Liver (tissue), 8 donors: ENCODE measurements at regions not wholly inside any gene's neighbourhood (a gene's known extent, or its start where the extent isn't known, plus 50 kb on each side); places are given as distances from the start of the nearest gene placed in this dataset.

Source experiments
- DNase-seq: peaks from one replicate; pipeline ENCODE4 v3.0.0-alpha.2; 2017; ENCODE audit warnings: low spot score
- H3K27ac ChIP-seq, 2 donors: one replicate each; pipeline ENCODE4 v1.7.0; 2013; ENCODE audit warnings: inconsistent platforms in 2 of 2, low read length in 2 of 2, control low read depth in 1 of 2, low read depth in 1 of 2, mild to moderate bottlenecking in 1 of 2
- H3K27me3 ChIP-seq, 4 donors: one replicate each; pipeline versions ENCODE4 v1.6.1 to v1.7.0; 2013; ENCODE audit warnings: low read length in 3 of 4, inconsistent platforms in 1 of 4, mild to moderate bottlenecking in 1 of 4, moderate library complexity in 1 of 4; ENCODE audit not compliant: control insufficient read depth in 4 of 4, insufficient read depth in 4 of 4
- H3K36me3 ChIP-seq, 4 donors: one replicate each; pipeline versions ENCODE4 v1.6.1 to v1.7.0; 2013; ENCODE audit warnings: low read length in 3 of 4, mild to moderate bottlenecking in 3 of 4, low read depth in 1 of 4, moderate library complexity in 1 of 4; ENCODE audit not compliant: control insufficient read depth in 4 of 4, insufficient read depth in 3 of 4
- H3K4me1 ChIP-seq, 4 donors: one replicate each; pipeline versions ENCODE4 v1.6.1 to v1.7.0; 2013; ENCODE audit warnings: low read length in 3 of 4, mild to moderate bottlenecking in 3 of 4, moderate library complexity in 1 of 4; ENCODE audit not compliant: control insufficient read depth in 4 of 4, insufficient read depth in 4 of 4
- H3K4me3 ChIP-seq, 3 donors: one replicate each; pipeline versions ENCODE4 v1.6.1 to v1.7.0; 2013; ENCODE audit warnings: low read length in 3 of 3, control low read depth in 1 of 3, low read depth in 1 of 3, mild to moderate bottlenecking in 1 of 3
- H3K9ac ChIP-seq, 2 donors: one replicate each; pipeline ENCODE4 v1.7.0; 2013; ENCODE audit warnings: low read length in 2 of 2, mild to moderate bottlenecking in 2 of 2, moderate library complexity in 2 of 2, control low read depth in 1 of 2, low read depth in 1 of 2
- H3K9me3 ChIP-seq, 4 donors: one replicate each; pipeline versions ENCODE4 v1.6.1 to v1.7.0; 2013; ENCODE audit warnings: low read length in 3 of 4; ENCODE audit not compliant: control insufficient read depth in 4 of 4
- EGR1 ChIP-seq, 2 donors: IDR thresholded peaks; 2 replicates each; pipeline ENCODE4 v1.6.1; 2016 to 2018; ENCODE audit warnings: antibody characterized with exemption in 2 of 2, low read depth in 2 of 2
- FOXA1 ChIP-seq: IDR thresholded peaks from 2 replicates; pipeline ENCODE4 v1.6.1; 2016; ENCODE audit warnings: antibody characterized with exemption
- FOXA2 ChIP-seq: IDR thresholded peaks from 2 replicates; pipeline ENCODE4 v1.6.1; 2016; ENCODE audit warnings: antibody characterized with exemption
- GABPA ChIP-seq, 2 donors: IDR thresholded peaks in 1 of 2; conservative IDR thresholded peaks in 1 of 2; 2 replicates each; pipeline ENCODE4 v1.6.1; 2016; ENCODE audit warnings: antibody characterized with exemption in 2 of 2, mild to moderate bottlenecking in 1 of 2, moderate library complexity in 1 of 2
- HNF4A ChIP-seq, 2 donors: conservative IDR thresholded peaks; 2 replicates each; pipeline ENCODE4 v1.6.1; 2016; ENCODE audit warnings: antibody characterized with exemption in 2 of 2, mild to moderate bottlenecking in 2 of 2
- HNF4G ChIP-seq: IDR thresholded peaks from 2 replicates; pipeline ENCODE4 v1.6.1; 2016; ENCODE audit warnings: antibody characterized with exemption
- JUND ChIP-seq, 2 donors: IDR thresholded peaks; 2 replicates each; pipeline ENCODE4 v1.6.1; 2016; ENCODE audit warnings: antibody characterized with exemption in 2 of 2
- RAD21 ChIP-seq, 2 donors: IDR thresholded peaks; 2 replicates each; pipeline ENCODE4 v1.6.1; 2016; ENCODE audit warnings: antibody characterized with exemption in 2 of 2, mild to moderate bottlenecking in 2 of 2
- RXRA ChIP-seq, 2 donors: IDR thresholded peaks; 2 replicates each; pipeline ENCODE4 v1.6.1; 2017 to 2018; ENCODE audit warnings: antibody characterized with exemption in 2 of 2, mild to moderate bottlenecking in 1 of 2
- TAF1 ChIP-seq: conservative IDR thresholded peaks from 2 replicates; pipeline ENCODE4 v1.6.1; 2016; ENCODE audit warnings: antibody characterized with exemption, mild to moderate bottlenecking
- YY1 ChIP-seq: IDR thresholded peaks from 2 replicates; pipeline ENCODE4 v1.6.1; 2016; ENCODE audit warnings: antibody characterized with exemption, mild to moderate bottlenecking
- WGBS: extraction: QIAGEN DNeasy Blood & Tissue Kit; methylation state at CpG from one replicate; pipeline ENCODE4 v1.1.7; 2013; 5-methylcytosine and 5-hydroxymethylcytosine counted together
- TF ChIP-seq, protein P1 (sequence below): IDR thresholded peaks from 2 replicates; pipeline ENCODE4 v1.6.1; 2016; ENCODE audit warnings: antibody characterized with exemption
- TF ChIP-seq, protein P2 (sequence below): IDR thresholded peaks from 2 replicates; pipeline ENCODE4 v1.6.1; 2016; ENCODE audit warnings: antibody characterized with exemption
- TF ChIP-seq, protein P3 (sequence below): IDR thresholded peaks from 2 replicates; pipeline ENCODE4 v1.6.1; 2016; ENCODE audit warnings: antibody characterized with exemption
- TF ChIP-seq, protein P4 (sequence below): fragments of 150-350 bp; IDR thresholded peaks from 2 replicates; pipeline ENCODE4 v1.5.1; 2017; ENCODE audit warnings: improper control_type of control experiment, low read depth, low read length; ENCODE audit not compliant: missing input control
- donor health status: healthy.
- donor health status: healthy.
- donor health status: healthy.
- donor health status: healthy.
- donor health status: healthy.

DNA sequence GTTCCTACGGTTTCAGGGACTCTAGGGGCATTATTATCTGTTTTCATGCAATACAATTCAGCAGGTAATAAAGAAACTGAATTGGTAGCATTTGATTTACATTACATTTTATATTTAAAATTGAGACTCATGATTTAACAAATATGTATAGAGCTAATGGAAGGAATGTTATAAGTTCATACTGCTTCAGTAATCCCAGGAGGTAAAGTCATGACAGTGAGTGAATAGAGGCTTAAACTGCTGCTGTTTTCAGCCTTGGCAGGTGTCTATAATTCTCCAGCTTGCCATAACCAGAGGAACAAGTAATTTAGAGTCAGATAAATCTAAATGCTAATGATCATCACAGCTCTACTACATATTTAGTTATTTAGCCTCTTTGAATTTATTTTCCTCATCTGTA lies 360.8 kb upstream of the MANEA start:
- WGBS = 31% methylated on average over 1 of the region's 1 CpG
- H3K9me3 ChIP-seq = no peaks in the 10 kb centered on the region

DNA sequence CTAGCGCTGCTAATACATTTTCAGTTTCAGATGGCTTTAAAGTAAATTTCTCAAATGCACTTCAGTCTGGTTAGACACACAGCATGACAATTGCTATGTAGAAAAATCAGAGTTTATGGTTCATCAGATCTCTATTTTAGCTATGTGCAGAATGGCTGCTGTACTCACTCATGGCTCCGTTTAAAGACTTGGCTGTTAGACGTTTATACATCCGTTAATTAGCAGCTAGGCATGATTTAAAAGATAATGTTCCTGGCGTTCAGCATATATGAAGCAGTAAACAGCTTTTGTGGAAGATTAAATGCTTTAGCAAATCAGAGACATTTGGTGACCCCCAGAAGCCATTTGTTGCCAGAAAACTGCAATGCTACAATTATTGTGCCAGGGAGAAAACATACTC lies 350.0 kb upstream of the MANEA start:
- Histone ChIP-seq H3K36me3 (no peaks in the 10 kb centered on the region), H3K9ac (no peak overlapping the region), H3K27ac (no peak overlapping the region), H3K4me1 (no peaks in the 10 kb centered on the region), H3K4me3 (no peak overlapping the region), H3K9me3 (no peaks in the 10 kb centered on the region), H3K27me3 (peaks cover 0 to 5% (median 0%) of the 10 kb centered on the region in 4 donors)
- no peak for TF ChIP-seq RAD21 (IDR thresholded peaks at IDR 0.05)
- TF ChIP-seq, protein P1, sequence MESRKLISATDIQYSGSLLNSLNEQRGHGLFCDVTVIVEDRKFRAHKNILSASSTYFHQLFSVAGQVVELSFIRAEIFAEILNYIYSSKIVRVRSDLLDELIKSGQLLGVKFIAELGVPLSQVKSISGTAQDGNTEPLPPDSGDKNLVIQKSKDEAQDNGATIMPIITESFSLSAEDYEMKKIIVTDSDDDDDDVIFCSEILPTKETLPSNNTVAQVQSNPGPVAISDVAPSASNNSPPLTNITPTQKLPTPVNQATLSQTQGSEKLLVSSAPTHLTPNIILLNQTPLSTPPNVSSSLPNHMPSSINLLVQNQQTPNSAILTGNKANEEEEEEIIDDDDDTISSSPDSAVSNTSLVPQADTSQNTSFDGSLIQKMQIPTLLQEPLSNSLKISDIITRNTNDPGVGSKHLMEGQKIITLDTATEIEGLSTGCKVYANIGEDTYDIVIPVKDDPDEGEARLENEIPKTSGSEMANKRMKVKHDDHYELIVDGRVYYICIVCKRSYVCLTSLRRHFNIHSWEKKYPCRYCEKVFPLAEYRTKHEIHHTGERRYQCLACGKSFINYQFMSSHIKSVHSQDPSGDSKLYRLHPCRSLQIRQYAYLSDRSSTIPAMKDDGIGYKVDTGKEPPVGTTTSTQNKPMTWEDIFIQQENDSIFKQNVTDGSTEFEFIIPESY = no peak
- no peak for TF ChIP-seq FOXA2
- no peak for TF ChIP-seq RXRA (IDR thresholded peaks at IDR 0.05)
- TF ChIP-seq, protein P2, sequence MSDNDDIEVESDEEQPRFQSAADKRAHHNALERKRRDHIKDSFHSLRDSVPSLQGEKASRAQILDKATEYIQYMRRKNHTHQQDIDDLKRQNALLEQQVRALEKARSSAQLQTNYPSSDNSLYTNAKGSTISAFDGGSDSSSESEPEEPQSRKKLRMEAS = no peak
- TF ChIP-seq HNF4A (conservative IDR thresholded peaks at IDR 0.05) = no peak
- TF ChIP-seq, protein P3, sequence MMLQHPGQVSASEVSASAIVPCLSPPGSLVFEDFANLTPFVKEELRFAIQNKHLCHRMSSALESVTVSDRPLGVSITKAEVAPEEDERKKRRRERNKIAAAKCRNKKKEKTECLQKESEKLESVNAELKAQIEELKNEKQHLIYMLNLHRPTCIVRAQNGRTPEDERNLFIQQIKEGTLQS = no peak
- WGBS = 24% methylated on average over 5 of the region's 5 CpGs
- DNase-seq = no peak

More for the DNA sequence above, 360.8 kb upstream of the MANEA start:
- no peak overlapping the region for H3K27ac ChIP-seq
- no peak overlapping the region for H3K9ac ChIP-seq
- H3K36me3 ChIP-seq = no peaks in the 10 kb centered on the region
- no peaks in the 10 kb centered on the region for H3K4me1 ChIP-seq
- no peak for DNase-seq
- H3K27me3 ChIP-seq = peaks cover 0 to 4% (median 0%) of the 10 kb centered on the region in 4 donors
- TF ChIP-seq YY1 (no peak), HNF4G (no peak), RXRA (IDR thresholded peaks at IDR 0.05) (no peak), RAD21 (IDR thresholded peaks at IDR 0.05) (no peak), JUND (IDR thresholded peaks at IDR 0.05) (no peak), HNF4A (conservative IDR thresholded peaks at IDR 0.05) (no peak), EGR1 (IDR thresholded peaks at IDR 0.05; ENCODE audit: low read depth in 2 of 2) (no peak), GABPA (IDR thresholded peaks at IDR 0.05 in 1 of 2, conservative IDR thresholded peaks at IDR 0.05 in 1 of 2) (no peak), TAF1 (no peak)
- TF ChIP-seq, protein P1 = no peak
- no peak overlapping the region for H3K4me3 ChIP-seq

DNA sequence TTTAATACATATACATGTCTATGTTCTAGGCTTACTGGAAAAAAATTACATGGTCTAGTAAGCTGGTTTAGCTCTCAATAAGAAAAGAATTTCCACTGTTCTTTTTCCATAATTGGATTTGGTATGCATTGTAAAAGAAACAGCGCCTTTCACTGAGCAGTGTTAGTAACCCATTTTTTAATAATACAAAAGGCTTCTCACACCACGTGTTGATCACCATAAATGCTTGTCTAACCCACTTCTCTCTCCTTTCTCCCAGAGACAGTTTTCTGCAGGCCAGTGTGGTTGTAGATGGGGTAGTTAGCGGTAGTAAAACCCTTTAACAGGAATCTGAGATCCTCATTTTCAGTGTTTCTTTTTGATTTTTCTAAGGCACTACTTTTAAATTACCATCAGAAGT lies 348.7 kb upstream of the MANEA start:
- no peak for DNase-seq
- no peak overlapping the region for H3K4me3 ChIP-seq
- no peaks in the 10 kb centered on the region for H3K36me3 ChIP-seq
- no peaks in the 10 kb centered on the region for H3K9me3 ChIP-seq
- no peaks in the 10 kb centered on the region for H3K4me1 ChIP-seq
- no peak for TF ChIP-seq FOXA2
- no peak for TF ChIP-seq FOXA1
- no peak for TF ChIP-seq HNF4A (conservative IDR thresholded peaks at IDR 0.05)
- no peak for TF ChIP-seq GABPA (IDR thresholded peaks at IDR 0.05 in 1 of 2, conservative IDR thresholded peaks at IDR 0.05 in 1 of 2)
- TF ChIP-seq TAF1 = no peak
- TF ChIP-seq, protein P3 = no peak
- no peak for TF ChIP-seq RAD21 (IDR thresholded peaks at IDR 0.05)
- TF ChIP-seq, protein P4, sequence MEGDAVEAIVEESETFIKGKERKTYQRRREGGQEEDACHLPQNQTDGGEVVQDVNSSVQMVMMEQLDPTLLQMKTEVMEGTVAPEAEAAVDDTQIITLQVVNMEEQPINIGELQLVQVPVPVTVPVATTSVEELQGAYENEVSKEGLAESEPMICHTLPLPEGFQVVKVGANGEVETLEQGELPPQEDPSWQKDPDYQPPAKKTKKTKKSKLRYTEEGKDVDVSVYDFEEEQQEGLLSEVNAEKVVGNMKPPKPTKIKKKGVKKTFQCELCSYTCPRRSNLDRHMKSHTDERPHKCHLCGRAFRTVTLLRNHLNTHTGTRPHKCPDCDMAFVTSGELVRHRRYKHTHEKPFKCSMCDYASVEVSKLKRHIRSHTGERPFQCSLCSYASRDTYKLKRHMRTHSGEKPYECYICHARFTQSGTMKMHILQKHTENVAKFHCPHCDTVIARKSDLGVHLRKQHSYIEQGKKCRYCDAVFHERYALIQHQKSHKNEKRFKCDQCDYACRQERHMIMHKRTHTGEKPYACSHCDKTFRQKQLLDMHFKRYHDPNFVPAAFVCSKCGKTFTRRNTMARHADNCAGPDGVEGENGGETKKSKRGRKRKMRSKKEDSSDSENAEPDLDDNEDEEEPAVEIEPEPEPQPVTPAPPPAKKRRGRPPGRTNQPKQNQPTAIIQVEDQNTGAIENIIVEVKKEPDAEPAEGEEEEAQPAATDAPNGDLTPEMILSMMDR = no peak
- no peak overlapping the region for H3K27ac ChIP-seq
- WGBS = 39% methylated on average over 3 of the region's 3 CpGs
- H3K9ac ChIP-seq = no peak overlapping the region
- H3K27me3 ChIP-seq = peaks cover 0 to 6% (median 0%) of the 10 kb centered on the region in 4 donors
